PC-3 (cell line): ENCODE measurements at regions not wholly inside any gene's neighbourhood (a gene's known extent, or its start where the extent isn't known, plus 50 kb on each side); places are given as distances from the start of the nearest gene placed in this dataset.

Experiments
- ATAC-seq: fragments of 200-7000 bp; cut with Tn5 transposase; 2 replicates; pipeline ENCODE4 v1.9.1; 2020; ENCODE audit warnings: mild to moderate bottlenecking, moderate library complexity
- BruUV-seq: library from RNA; stranded (reverse); fragments of 400-500 nt; replicated peaks from 2 replicates; lab custom pipeline; 2021; lab: Mats Ljungman, UMichigan
- CTCF ChIA-PET: fragments of 300-600 bp; sonication (Branson Sonifier 250); formaldehyde crosslinking; loops from one replicate; lab custom pipeline; 2022; ENCODE audit warnings: antibody characterized with exemption; lab: Charles Lee
- POLR2A ChIA-PET: fragments of 300-600 bp; sonication (Branson Sonifier 250); formaldehyde crosslinking; loops from one replicate; lab custom pipeline; 2022; ENCODE audit warnings: antibody characterized with exemption; ENCODE audit not compliant: unreplicated experiment; lab: Charles Lee
- DNase-seq: peaks from one replicate; pipeline ENCODE4 v3.0.0-alpha.2; 2015
- H2AFZ ChIP-seq: fragments of 300-600 bp; sonication (generic); 2 replicates; pipeline ENCODE4 v1.6.0; 2016; ENCODE audit warnings: antibody characterized with exemption, low read length
- H3F3A ChIP-seq: fragments of 300-600 bp; sonication (generic); one replicate; pipeline ENCODE4 v1.6.0; 2017; ENCODE audit warnings: antibody characterized with exemption, low read length, control low read depth, mild to moderate bottlenecking; ENCODE audit not compliant: unreplicated experiment
- H3K27ac ChIP-seq: fragments of 300-600 bp; sonication (generic); 2 replicates; pipeline ENCODE4 v1.5.1; 2016; ENCODE audit warnings: mild to moderate bottlenecking, low read length
- H3K27me3 ChIP-seq: fragments of 300-600 bp; sonication (generic); 2 replicates; pipeline ENCODE4 v1.6.1; 2016; ENCODE audit warnings: low read length, mixed read lengths
- H3K36me3 ChIP-seq: fragments of 300-600 bp; sonication (generic); 2 replicates; pipeline ENCODE4 v1.6.1; 2016; ENCODE audit warnings: low read depth, mixed run types, low read length, mixed read lengths
- H3K4me1 ChIP-seq: fragments of 300-600 bp; sonication (generic); 2 replicates; pipeline ENCODE4 v1.5.1; 2016; ENCODE audit warnings: low read length; ENCODE audit not compliant: insufficient read depth
- H3K4me2 ChIP-seq: fragments of 300-600 bp; sonication (generic); 2 replicates; pipeline ENCODE4 v1.6.0; 2016; ENCODE audit warnings: low read length
- H3K4me3 ChIP-seq: fragments of 300-600 bp; sonication (generic); 2 replicates; pipeline ENCODE4 v1.5.1; 2016; ENCODE audit warnings: mild to moderate bottlenecking, low read length, mixed read lengths
- H3K79me2 ChIP-seq: fragments of 300-600 bp; sonication (generic); 2 replicates; pipeline ENCODE4 v1.6.1; 2017; ENCODE audit warnings: low read length, mixed read lengths
- H3K9ac ChIP-seq: fragments of 300-600 bp; sonication (generic); 2 replicates; pipeline ENCODE4 v1.6.0; 2016; ENCODE audit warnings: mild to moderate bottlenecking, low read length
- H3K9me2 ChIP-seq: fragments of 300-600 bp; sonication (generic); replicated peaks from 2 replicates; pipeline ENCODE4 v1.6.1; 2016; ENCODE audit warnings: mixed run types, low read length, mixed read lengths
- H3K9me3 ChIP-seq: fragments of 300-600 bp; sonication (generic); 2 replicates; pipeline ENCODE4 v1.6.1; 2016; ENCODE audit warnings: low read length, mixed read lengths
- H4K20me1 ChIP-seq: fragments of 300-600 bp; sonication (generic); 2 replicates; pipeline ENCODE4 v1.6.1; 2016; ENCODE audit warnings: low read length, mixed read lengths
- EZH2 ChIP-seq: fragments of 300-600 bp; sonication (generic); IDR thresholded peaks from one replicate; pipeline ENCODE4 v1.6.1; 2017; ENCODE audit warnings: antibody characterized with exemption, mild to moderate bottlenecking, low read length; ENCODE audit not compliant: unreplicated experiment
- EZH2phosphoT487 ChIP-seq: fragments of 300-600 bp; sonication (generic); IDR thresholded peaks from 2 replicates; pipeline ENCODE4 v1.6.1; 2018; ENCODE audit warnings: mild to moderate bottlenecking, antibody characterized with exemption, low read length, borderline replicate concordance
- intact Hi-C: fragments of 100-400 bp; cut with micrococcal nuclease; formaldehyde crosslinking; loops from 2 replicates; pipeline ENCODE4 v1.9.0; 2023
- TF ChIP-seq, protein P1 (sequence below): fragments of 300-600 bp; sonication (generic); conservative IDR thresholded peaks from 2 replicates; pipeline ENCODE4 v1.5.1; 2017; ENCODE audit warnings: antibody characterized with exemption, low read depth, mild to moderate bottlenecking, low read length

DNA sequence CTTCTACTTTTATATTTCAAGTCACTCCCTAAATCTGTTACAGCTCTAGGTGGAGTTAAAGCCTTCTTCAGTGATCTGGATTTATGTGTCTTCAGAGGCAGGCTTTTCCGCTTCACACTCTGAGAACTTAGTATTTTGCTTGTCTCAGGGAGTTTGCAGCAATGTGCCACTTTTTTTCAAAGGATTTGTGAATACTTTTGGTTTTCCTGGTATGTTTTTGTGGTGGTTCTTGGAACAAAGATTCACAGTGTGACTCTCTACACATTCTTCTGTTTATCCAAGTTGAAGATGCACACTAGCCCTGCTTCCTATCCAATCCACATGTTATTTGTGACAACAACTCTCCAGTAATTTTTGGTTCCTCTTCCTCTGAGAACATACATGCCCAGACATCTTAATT, 1253.7 kb downstream of the TECRL start:
- Histone ChIP-seq H3F3A (no peaks in the 10 kb centered on the region), H3K9ac (no peak overlapping the region), H2AFZ (no peak overlapping the region), H3K27me3 (no peaks in the 10 kb centered on the region), H3K4me1 (no peaks in the 10 kb centered on the region), H3K9me3 (no peaks in the 10 kb centered on the region), H4K20me1 (no peaks in the 10 kb centered on the region), H3K4me3 (no peak overlapping the region), H3K36me3 (no peaks in the 10 kb centered on the region), H3K79me2 (no peaks in the 10 kb centered on the region), H3K27ac (no peak overlapping the region), H3K9me2 (no peaks in the 10 kb centered on the region), H3K4me2 (no peak overlapping the region)
- DNase-seq: no peak
- intact Hi-C loops: no loop called here
- TF ChIP-seq EZH2 (no peak), EZH2phosphoT487 (no peak)
- TF ChIP-seq, protein P1, sequence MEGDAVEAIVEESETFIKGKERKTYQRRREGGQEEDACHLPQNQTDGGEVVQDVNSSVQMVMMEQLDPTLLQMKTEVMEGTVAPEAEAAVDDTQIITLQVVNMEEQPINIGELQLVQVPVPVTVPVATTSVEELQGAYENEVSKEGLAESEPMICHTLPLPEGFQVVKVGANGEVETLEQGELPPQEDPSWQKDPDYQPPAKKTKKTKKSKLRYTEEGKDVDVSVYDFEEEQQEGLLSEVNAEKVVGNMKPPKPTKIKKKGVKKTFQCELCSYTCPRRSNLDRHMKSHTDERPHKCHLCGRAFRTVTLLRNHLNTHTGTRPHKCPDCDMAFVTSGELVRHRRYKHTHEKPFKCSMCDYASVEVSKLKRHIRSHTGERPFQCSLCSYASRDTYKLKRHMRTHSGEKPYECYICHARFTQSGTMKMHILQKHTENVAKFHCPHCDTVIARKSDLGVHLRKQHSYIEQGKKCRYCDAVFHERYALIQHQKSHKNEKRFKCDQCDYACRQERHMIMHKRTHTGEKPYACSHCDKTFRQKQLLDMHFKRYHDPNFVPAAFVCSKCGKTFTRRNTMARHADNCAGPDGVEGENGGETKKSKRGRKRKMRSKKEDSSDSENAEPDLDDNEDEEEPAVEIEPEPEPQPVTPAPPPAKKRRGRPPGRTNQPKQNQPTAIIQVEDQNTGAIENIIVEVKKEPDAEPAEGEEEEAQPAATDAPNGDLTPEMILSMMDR: no peak
- BruUV-seq: no TSS peak
- ChIA-PET POLR2A (no interaction called here), CTCF (no interaction called here)
- no peak for ATAC-seq

DNA sequence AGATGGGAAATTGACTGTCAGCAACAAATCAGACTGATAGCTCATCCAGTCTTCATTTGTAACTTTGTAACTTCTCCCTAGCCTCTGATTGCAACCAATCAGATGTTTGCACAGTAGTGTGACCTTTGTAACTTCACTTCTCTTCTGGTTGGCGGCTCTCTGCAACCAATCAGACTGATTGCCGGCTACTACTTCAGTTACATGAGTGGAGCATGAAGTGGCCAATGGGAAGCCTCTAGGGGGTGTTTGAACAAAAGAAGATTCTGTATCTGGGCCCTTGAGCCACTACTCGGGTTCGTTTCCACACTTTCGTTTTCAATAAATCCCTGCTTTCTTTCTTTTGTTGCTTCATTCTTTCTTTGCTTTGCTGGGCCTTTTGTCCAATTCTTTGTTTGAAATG, 1285.8 kb downstream of the TECRL start:
- intact Hi-C loops: no loop called here
- Histone ChIP-seq H3K4me3 (no peak overlapping the region), H3K9ac (no peak overlapping the region), H2AFZ (no peak overlapping the region), H3K79me2 (no peaks in the 10 kb centered on the region), H3K36me3 (no peaks in the 10 kb centered on the region), H3K27me3 (no peaks in the 10 kb centered on the region), H3K4me2 (no peak overlapping the region), H3K9me3 (no peaks in the 10 kb centered on the region; the same call in 1 of the 2 replicates), H3K27ac (no peak overlapping the region), H3K4me1 (no peaks in the 10 kb centered on the region), H3F3A (no peaks in the 10 kb centered on the region), H3K9me2 (no peaks in the 10 kb centered on the region), H4K20me1 (no peaks in the 10 kb centered on the region)
- no peak for ATAC-seq
- TF ChIP-seq EZH2phosphoT487 (no peak), EZH2 (no peak)
- TF ChIP-seq, protein P1: no peak
- DNase-seq: no peak
- CTCF ChIA-PET: no interaction called here
- POLR2A ChIA-PET: no interaction called here
- no TSS peak for BruUV-seq

DNA sequence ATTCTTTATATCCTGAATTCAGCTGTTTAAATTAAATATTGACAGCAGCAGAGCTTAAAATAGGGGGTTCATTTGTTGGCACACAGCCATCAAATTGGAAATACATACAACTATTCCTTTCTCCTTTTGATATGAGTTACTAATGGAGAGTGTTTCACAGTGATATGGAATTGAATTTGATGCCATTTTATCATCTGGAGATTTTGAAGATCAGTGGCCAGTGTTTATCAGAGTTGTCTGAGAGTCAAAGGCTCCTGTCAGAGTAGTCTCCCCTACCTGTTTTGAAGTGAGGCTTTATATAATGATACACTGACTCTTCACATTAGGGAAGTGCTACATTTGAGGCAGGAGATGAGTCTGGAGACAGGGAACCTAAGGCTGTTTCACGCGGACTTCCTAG, 1286.3 kb downstream of the TECRL start:
- H4K20me1 ChIP-seq: no peaks in the 10 kb centered on the region
- H3K9ac ChIP-seq: no peak overlapping the region
- no peaks in the 10 kb centered on the region for H3K9me2 ChIP-seq
- H2AFZ ChIP-seq: no peak overlapping the region
- no peaks in the 10 kb centered on the region for H3F3A ChIP-seq
- ChIA-PET POLR2A (no interaction called here), CTCF (no interaction called here)
- intact Hi-C loops: no loop called here
- ATAC-seq: no peak
- H3K36me3 ChIP-seq: no peaks in the 10 kb centered on the region
- BruUV-seq: no TSS peak
- H3K79me2 ChIP-seq: no peaks in the 10 kb centered on the region
- no peaks in the 10 kb centered on the region; the same call in 1 of the 2 replicates for H3K9me3 ChIP-seq
- no peak overlapping the region for H3K4me3 ChIP-seq
- H3K4me1 ChIP-seq: no peaks in the 10 kb centered on the region
- H3K27me3 ChIP-seq: no peaks in the 10 kb centered on the region
- no peak for TF ChIP-seq EZH2
- TF ChIP-seq EZH2phosphoT487: no peak
- TF ChIP-seq, protein P1: no peak
- no peak overlapping the region for H3K4me2 ChIP-seq
- no peak for DNase-seq
- no peak overlapping the region for H3K27ac ChIP-seq
